Fibroblast of pulmonary artery (primary cell): ENCODE measurements at regions not wholly inside any gene's neighbourhood (a gene's known extent, or its start where the extent isn't known, plus 50 kb on each side); places are given as distances from the start of the nearest gene placed in this dataset.
A peak's percentile ranks its signal among the peaks of the same experiment; 100 is the strongest.
"Not testable (repeated sequence)": the region's sequence is repeated elsewhere in the genome, so short reads cannot be mapped to it uniquely, and the experiment has no call there.

Experiments used
- DNase-seq: peaks from one replicate; pipeline ENCODE4 v3.0.0-alpha.2; 2010; ENCODE audit warnings: low read depth
- H3K4me3 ChIP-seq: replicated peaks from 2 replicates; pipeline ENCODE4 v1.5.1; 2011; ENCODE audit warnings: low read depth, mild to moderate bottlenecking, control low read depth, low read length, moderate library complexity
- CTCF ChIP-seq: IDR thresholded peaks from 2 replicates; pipeline ENCODE4 v1.5.1; 2011; ENCODE audit warnings: mild to moderate bottlenecking, control low read depth, low read length, inconsistent platforms; ENCODE audit errors: missing control alignments

DNA sequence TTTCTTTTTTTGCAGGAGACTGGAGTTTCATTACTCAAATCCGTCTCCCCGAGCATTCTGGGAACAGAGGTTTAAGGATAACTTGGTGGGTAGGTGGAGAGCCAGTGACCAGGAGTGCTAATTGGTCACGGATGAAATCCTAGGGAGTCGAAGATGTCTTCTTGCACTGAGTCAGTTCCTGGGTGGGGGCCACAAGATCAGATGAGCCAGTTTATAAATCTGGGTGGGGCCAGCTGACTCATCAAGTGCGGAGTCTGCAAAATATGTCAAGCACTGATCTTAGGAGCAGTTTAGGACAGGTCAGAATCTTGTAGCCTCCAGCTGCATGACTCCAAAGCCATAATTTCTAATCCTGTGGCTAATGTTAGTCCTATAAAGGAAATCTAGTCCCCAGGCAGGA lies 741.3 kb downstream of the PCDH7 start:
- no peak for DNase-seq
- no peak overlapping the region for H3K4me3 ChIP-seq
- no peak for TF ChIP-seq CTCF

- H3K4me3 ChIP-seq, result no peak overlapping the region
- peak; percentile 34 for DNase-seq
- TF ChIP-seq CTCF, result no peak
These were observed 747.6 kb downstream of the PCDH7 start for GRCh38 chr4:31467781-31468180.

- DNase-seq, result no peak
- no peak for TF ChIP-seq CTCF
- no peak overlapping the region for H3K4me3 ChIP-seq
These were observed 754.1 kb downstream of the PCDH7 start for GRCh38 chr4:31474221-31474620.

- H3K4me3 ChIP-seq, result no peak overlapping the region
- DNase-seq, result no peak
- TF ChIP-seq CTCF, result no peak
These were observed 762.5 kb downstream of the PCDH7 start for GRCh38 chr4:31482691-31483090.

- H3K4me3 ChIP-seq, DNase-seq: not testable (repeated sequence)
These were observed 779.0 kb downstream of the PCDH7 start for GRCh38 chr4:31499216-31499615.

DNA sequence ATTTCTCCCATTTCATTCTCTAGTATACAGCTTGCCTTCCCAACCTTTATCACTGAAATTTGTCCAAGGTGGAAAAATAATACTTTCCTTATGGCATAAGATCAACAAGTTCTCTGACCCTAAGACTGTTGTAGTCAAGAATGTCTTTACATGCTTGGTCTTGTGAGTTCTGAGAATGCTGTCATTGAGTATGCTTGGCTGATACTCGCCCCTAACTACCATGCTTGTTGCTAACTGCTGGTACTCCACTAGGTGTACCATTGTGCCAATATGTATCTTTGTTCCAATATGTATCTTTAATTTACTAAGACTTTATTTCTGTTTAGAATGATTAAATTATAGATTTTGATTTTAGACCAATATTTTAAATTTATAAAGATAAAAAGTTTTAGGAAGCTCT lies 796.4 kb downstream of the PCDH7 start:
- DNase-seq, result no peak
- TF ChIP-seq CTCF, result no peak

GRCh38 chr4:31518796-31519250 lies 798.7 kb downstream of the PCDH7 start:
- no peak for TF ChIP-seq CTCF
- H3K4me3 ChIP-seq, result no peak overlapping the region
- DNase-seq, result peak; percentile 21

More for the DNA sequence above, 796.4 kb downstream of the PCDH7 start:
- H3K4me3 ChIP-seq, result no peak overlapping the region
